GM23248 (cell line): ENCODE measurements at regions not wholly inside any gene's neighbourhood (a gene's known extent, or its start where the extent isn't known, plus 50 kb on each side); places are given as distances from the start of the nearest gene placed in this dataset.

Source experiments
- DNase-seq: peaks from one replicate; pipeline ENCODE4 v3.0.0-alpha.2; 2015
- H2AFZ ChIP-seq: fragments of 200-600 bp; sonication (generic); 2 replicates; pipeline ENCODE4 v1.6.1; 2016; ENCODE audit warnings: antibody characterized with exemption
- H3F3A ChIP-seq: fragments of 200-600 bp; sonication (generic); 2 replicates; pipeline ENCODE4 v1.6.1; 2016; ENCODE audit warnings: mild to moderate bottlenecking, antibody characterized with exemption, mixed run types; ENCODE audit not compliant: insufficient read depth
- H3K27ac ChIP-seq: fragments of 200-600 bp; sonication (generic); 2 replicates; pipeline ENCODE4 v1.5.1; 2016; ENCODE audit warnings: mild to moderate bottlenecking
- H3K27me3 ChIP-seq: fragments of 200-600 bp; sonication (generic); replicated peaks from 2 replicates; pipeline ENCODE4 v1.6.1; 2016; ENCODE audit warnings: mild to moderate bottlenecking; ENCODE audit not compliant: insufficient read depth
- H3K36me3 ChIP-seq: fragments of 200-600 bp; sonication (generic); 2 replicates; pipeline ENCODE4 v1.6.1; 2016; ENCODE audit warnings: low read depth, mild to moderate bottlenecking
- H3K4me1 ChIP-seq: fragments of 200-600 bp; sonication (generic); 2 replicates; pipeline ENCODE4 v1.6.1; 2016; ENCODE audit warnings: mild to moderate bottlenecking; ENCODE audit not compliant: insufficient read depth
- H3K4me2 ChIP-seq: fragments of 200-600 bp; sonication (generic); one replicate; pipeline ENCODE4 v1.6.1; 2016; ENCODE audit warnings: mild to moderate bottlenecking; ENCODE audit not compliant: unreplicated experiment
- H3K4me3 ChIP-seq: fragments of 200-600 bp; sonication (generic); 2 replicates; pipeline ENCODE4 v1.5.1; 2016; ENCODE audit warnings: mild to moderate bottlenecking
- H3K79me2 ChIP-seq: fragments of 200-600 bp; sonication (generic); 2 replicates; pipeline ENCODE4 v1.6.1; 2016; ENCODE audit warnings: mild to moderate bottlenecking; ENCODE audit not compliant: insufficient read depth
- H3K9ac ChIP-seq: fragments of 200-600 bp; sonication (generic); 2 replicates; pipeline ENCODE4 v1.6.1; 2016; ENCODE audit warnings: mild to moderate bottlenecking
- H3K9me2 ChIP-seq: fragments of 200-600 bp; sonication (generic); 2 replicates; pipeline ENCODE4 v1.6.1; 2016; ENCODE audit warnings: mixed run types, mild to moderate bottlenecking, moderate library complexity; ENCODE audit not compliant: insufficient read depth
- H3K9me3 ChIP-seq: fragments of 200-600 bp; sonication (generic); one replicate; pipeline ENCODE4 v1.6.1; 2017; ENCODE audit warnings: low read depth
- H4K20me1 ChIP-seq: fragments of 200-600 bp; sonication (generic); 2 replicates; pipeline ENCODE4 v1.6.0; 2016; ENCODE audit not compliant: insufficient read depth
- EZH2 ChIP-seq: fragments of 200-600 bp; sonication (generic); IDR thresholded peaks from 2 replicates; pipeline ENCODE4 v1.6.1; 2018; ENCODE audit warnings: antibody characterized with exemption, mild to moderate bottlenecking; ENCODE audit not compliant: insufficient read depth, poor library complexity, severe bottlenecking
- EZH2phosphoT487 ChIP-seq: fragments of 200-600 bp; sonication (generic); IDR thresholded peaks from 2 replicates; pipeline ENCODE4 v1.6.1; 2018; ENCODE audit warnings: antibody characterized with exemption, moderate library complexity, mild to moderate bottlenecking, low read depth; ENCODE audit not compliant: insufficient read depth
- WGBS, 2 experiments: methylation state at CpG; one replicate each; pipeline ENCODE4 v1.1.6; 2015 to 2017; ENCODE audit warnings: low lambda C conversion rate in 2 of 2, low coverage in 1 of 2; ENCODE audit errors: missing lambda C conversion rate in 2 of 2; 5-methylcytosine and 5-hydroxymethylcytosine counted together
- in situ Hi-C: fragments of 300-500 bp; cut with MboI; formaldehyde crosslinking; loops from 2 replicates; pipeline ENCODE4 v1.15.0; 2020

GRCh38 chr6:53203483-53203882 lies 54.8 kb upstream of the GCM1 start:
- no peak for DNase-seq
- H3K79me2 ChIP-seq: no peaks in the 10 kb centered on the region
- in situ Hi-C loops: no loop called here
- H3K9me3 ChIP-seq: no peaks in the 10 kb centered on the region
- H3K4me1 ChIP-seq: no peaks in the 10 kb centered on the region
- H4K20me1 ChIP-seq: no peaks in the 10 kb centered on the region
- no peak overlapping the region for H3K4me3 ChIP-seq
- H3K27ac ChIP-seq: no peak overlapping the region
- H3K36me3 ChIP-seq: no peaks in the 10 kb centered on the region
- no peak overlapping the region for H3K9ac ChIP-seq
- H3K9me2 ChIP-seq: no peaks in the 10 kb centered on the region
- no peaks in the 10 kb centered on the region; the same call in 1 of the 2 replicates for H3K27me3 ChIP-seq
- no peak for TF ChIP-seq EZH2phosphoT487
- TF ChIP-seq EZH2: no peak
- no peak overlapping the region for H2AFZ ChIP-seq
- WGBS, 2 experiments: 52 to 62% methylated on average over 3 of the region's 3 CpGs
- no peak overlapping the region for H3K4me2 ChIP-seq
- H3F3A ChIP-seq: no peaks in the 10 kb centered on the region

- no peak overlapping the region for H3K4me2 ChIP-seq
- no peak for DNase-seq
- H3K9me2 ChIP-seq: no peaks in the 10 kb centered on the region
- WGBS, 2 experiments: 13 to 50% methylated on average over 1 of the region's 1 CpG
- in situ Hi-C loops: no loop called here
- no peak overlapping the region for H3K9ac ChIP-seq
- no peak overlapping the region for H3K4me3 ChIP-seq
- H3K9me3 ChIP-seq: no peaks in the 10 kb centered on the region
- no peaks in the 10 kb centered on the region for H3F3A ChIP-seq
- no peak overlapping the region for H3K27ac ChIP-seq
- TF ChIP-seq EZH2phosphoT487: no peak
- TF ChIP-seq EZH2: no peak
- no peaks in the 10 kb centered on the region for H3K4me1 ChIP-seq
- H3K36me3 ChIP-seq: no peaks in the 10 kb centered on the region
- H3K27me3 ChIP-seq: no peaks in the 10 kb centered on the region; the same call in 1 of the 2 replicates
- no peak overlapping the region for H2AFZ ChIP-seq
- H3K79me2 ChIP-seq: no peaks in the 10 kb centered on the region
- no peaks in the 10 kb centered on the region for H4K20me1 ChIP-seq
These were observed 53.4 kb upstream of the GCM1 start for GRCh38 chr6:53202052-53202451.

GRCh38 chr6:53201270-53201669 lies 52.6 kb upstream of the GCM1 start:
- Histone ChIP-seq H3K36me3 (no peaks in the 10 kb centered on the region), H3K27me3 (no peaks in the 10 kb centered on the region; the same call in 1 of the 2 replicates), H3K27ac (no peak overlapping the region), H3K4me3 (no peak overlapping the region), H3K4me2 (no peak overlapping the region), H3K9me3 (no peaks in the 10 kb centered on the region), H3K79me2 (no peaks in the 10 kb centered on the region), H2AFZ (no peak overlapping the region), H3F3A (no peaks in the 10 kb centered on the region), H3K4me1 (no peaks in the 10 kb centered on the region), H3K9ac (no peak overlapping the region), H4K20me1 (no peaks in the 10 kb centered on the region), H3K9me2 (no peaks in the 10 kb centered on the region)
- in situ Hi-C loops: no loop called here
- no peak for DNase-seq
- TF ChIP-seq EZH2 (no peak), EZH2phosphoT487 (no peak)

- in situ Hi-C loops: loop anchor here (25.0 kb wide), 1 partner anchor 238 kb away; no protein-coding TSS in a partner anchor
- H3K4me2 ChIP-seq: no peak overlapping the region
These were observed 51.1 kb upstream of the GCM1 start for GRCh38 chr6:53199765-53200164.

GRCh38 chr6:53199156-53199555 lies 50.5 kb upstream of the GCM1 start:
- H3K36me3 ChIP-seq: no peaks in the 10 kb centered on the region
- H3K4me1 ChIP-seq: no peaks in the 10 kb centered on the region
- no peak for DNase-seq
- H3K9me3 ChIP-seq: no peaks in the 10 kb centered on the region
- no peak overlapping the region for H3K4me3 ChIP-seq
- H3K4me2 ChIP-seq: no peak overlapping the region
- H3K27ac ChIP-seq: no peak overlapping the region
- H3K9ac ChIP-seq: no peak overlapping the region
- no peaks in the 10 kb centered on the region for H3K9me2 ChIP-seq
- TF ChIP-seq EZH2phosphoT487: no peak
- no peak for TF ChIP-seq EZH2
- in situ Hi-C loops: loop anchor here (25.0 kb wide), 1 partner anchor 238 kb away; no protein-coding TSS in a partner anchor
- 68 to 70% methylated on average over 5 of the region's 5 CpGs for WGBS, 2 experiments
- no peaks in the 10 kb centered on the region for H3F3A ChIP-seq
- H4K20me1 ChIP-seq: no peaks in the 10 kb centered on the region
- no peaks in the 10 kb centered on the region; the same call in 1 of the 2 replicates for H3K27me3 ChIP-seq
- H2AFZ ChIP-seq: no peak overlapping the region
- H3K79me2 ChIP-seq: no peaks in the 10 kb centered on the region

More at GRCh38 chr6:53199765-53200164, 51.1 kb upstream of the GCM1 start:
- Histone ChIP-seq H3K36me3 (no peaks in the 10 kb centered on the region), H3K9ac (no peak overlapping the region), H2AFZ (no peak overlapping the region), H4K20me1 (no peaks in the 10 kb centered on the region), H3K79me2 (no peaks in the 10 kb centered on the region), H3K27ac (no peak overlapping the region), H3K4me1 (no peaks in the 10 kb centered on the region), H3K27me3 (no peaks in the 10 kb centered on the region; the same call in 1 of the 2 replicates), H3K4me3 (no peak overlapping the region), H3K9me3 (no peaks in the 10 kb centered on the region), H3F3A (no peaks in the 10 kb centered on the region), H3K9me2 (no peaks in the 10 kb centered on the region)
- TF ChIP-seq EZH2: no peak
- no peak for TF ChIP-seq EZH2phosphoT487
- DNase-seq: no peak
- WGBS, 2 experiments: 31 to 47% methylated on average over 2 of the region's 2 CpGs
